GM12878 (cell line): ENCODE measurements at regions not wholly inside any gene's neighbourhood (a gene's known extent, or its start where the extent isn't known, plus 50 kb on each side); places are given as distances from the start of the nearest gene placed in this dataset.

Experiments used
- ATAC-seq: fragments of 200-7000 bp; cut with Tn5 transposase; 3 replicates; pipeline ENCODE4 v1.9.1; 2020; ENCODE audit warnings: mild to moderate bottlenecking, moderate library complexity
- BruUV-seq: library from RNA; stranded (reverse); fragments of 400-500 nt; replicated peaks from 2 replicates; lab custom pipeline; 2021; lab: Mats Ljungman, UMichigan
- CTCF ChIA-PET: fragments of 300-600 bp; sonication (Branson Sonifier 250); formaldehyde crosslinking; extraction: SDS; loops from one replicate; lab custom pipeline; 2021; ENCODE audit warnings: inconsistent platforms; lab: Yijun Ruan, JAX
- POLR2A ChIA-PET: fragments of 350-600 bp; formaldehyde crosslinking; extraction: SDS; loops from one replicate; lab custom pipeline; 2021; ENCODE audit warnings: inconsistent platforms; lab: Charles Lee
- RAD21 ChIA-PET: fragments of 300-600 bp; sonication (Branson Sonifier 250); formaldehyde crosslinking; loops from one replicate; lab custom pipeline; 2023; ENCODE audit warnings: antibody characterized with exemption; ENCODE audit not compliant: unreplicated experiment; lab: Charles Lee
- SMC1A ChIA-PET: fragments of 300-600 bp; sonication (Branson Sonifier 250); formaldehyde crosslinking; loops from one replicate; lab custom pipeline; 2023; ENCODE audit not compliant: unreplicated experiment, uncharacterized antibody; lab: Charles Lee
- DNase-seq: peaks from one replicate; pipeline ENCODE4 v3.0.0-alpha.2; 2011; ENCODE audit warnings: low read depth, low spot score
- FAIRE-seq: peaks from 3 replicates; lab custom pipeline; 2011; peaks lifted over from hg19 to GRCh38; lab: Jason Lieb, UNC
- H2AFZ ChIP-seq: 2 replicates; pipeline ENCODE4 v1.6.0; 2011; ENCODE audit warnings: low read depth, low read length, control low read depth; ENCODE audit not compliant: control insufficient read depth
- H3K27ac ChIP-seq: 2 replicates; pipeline ENCODE4 v1.5.1; 2011; ENCODE audit warnings: control low read depth; ENCODE audit not compliant: control insufficient read depth, insufficient read depth
- H3K27me3 ChIP-seq, 2 experiments: replicated peaks in 1 of 2; 2 replicates each; pipeline versions ENCODE4 v1.6.0 to v1.6.1; 2011; ENCODE audit warnings: low read length in 1 of 2; ENCODE audit not compliant: control insufficient read depth in 2 of 2, insufficient read depth in 2 of 2
- H3K36me3 ChIP-seq, 2 experiments: 2 replicates each; pipeline ENCODE4 v1.5.1; 2011; ENCODE audit warnings: low read length in 1 of 2; ENCODE audit not compliant: control insufficient read depth in 2 of 2, insufficient read depth in 2 of 2
- H3K4me1 ChIP-seq: 2 replicates; pipeline ENCODE4 v1.6.1; 2011; ENCODE audit warnings: mild to moderate bottlenecking, low read length, moderate library complexity, mixed read lengths; ENCODE audit not compliant: control insufficient read depth, insufficient read depth
- H3K4me2 ChIP-seq: 2 replicates; pipeline ENCODE4 v1.6.0; 2011; ENCODE audit warnings: control low read depth; ENCODE audit not compliant: control insufficient read depth, insufficient read depth
- H3K4me3 ChIP-seq: fragments of 200-600 bp; sonication (generic); 2 replicates; pipeline ENCODE4 v1.5.1; 2016
- H3K79me2 ChIP-seq: 2 replicates; pipeline ENCODE4 v1.6.0; 2011; ENCODE audit warnings: low read length; ENCODE audit not compliant: control insufficient read depth, insufficient read depth
- H3K9ac ChIP-seq: 2 replicates; pipeline ENCODE4 v1.8.0; 2011; ENCODE audit warnings: low read length, control low read depth, mixed read lengths; ENCODE audit not compliant: control insufficient read depth, insufficient read depth
- H3K9me3 ChIP-seq: replicated peaks from 3 replicates; pipeline ENCODE4 v1.5.1; 2011; ENCODE audit warnings: mild to moderate bottlenecking, low read length; ENCODE audit not compliant: control insufficient read depth, insufficient read depth
- H4K20me1 ChIP-seq: 2 replicates; pipeline ENCODE4 v1.6.0; 2011; ENCODE audit not compliant: control insufficient read depth, insufficient read depth
- EP300 ChIP-seq, 2 experiments: fragments of 150-350 bp in 1 of 2; IDR thresholded peaks; 2 replicates each; pipeline ENCODE4 v1.6.1; 2011 to 2012; ENCODE audit warnings: low read depth in 2 of 2, low read length in 2 of 2, borderline replicate concordance in 1 of 2, improper control_type of control experiment in 1 of 2, inconsistent platforms in 1 of 2; ENCODE audit not compliant: control insufficient read depth in 1 of 2
- FOXK2 ChIP-seq: fragments of 450-650 bp; IDR thresholded peaks from 2 replicates; pipeline ENCODE4 v1.6.1; 2017; ENCODE audit warnings: mild to moderate bottlenecking, moderate library complexity
- IRF4 ChIP-seq: IDR thresholded peaks from 2 replicates; pipeline ENCODE4 v1.6.1; 2011; ENCODE audit warnings: low read depth, low read length
- MTA2 ChIP-seq: fragments of 450-650 bp; IDR thresholded peaks from 2 replicates; pipeline ENCODE4 v1.6.1; 2016; ENCODE audit warnings: low read depth, mild to moderate bottlenecking, moderate library complexity
- NRF1 ChIP-seq: conservative IDR thresholded peaks from 2 replicates; pipeline ENCODE4 v1.6.1; 2011; ENCODE audit warnings: mild to moderate bottlenecking, low read depth, low read length, improper control_type of control experiment
- SIN3A ChIP-seq: IDR thresholded peaks from 2 replicates; pipeline ENCODE4 v1.6.1; 2012; ENCODE audit warnings: low read depth, low read length, improper control_type of control experiment
- TBL1XR1 ChIP-seq: IDR thresholded peaks from 2 replicates; pipeline ENCODE4 v1.6.1; 2012; ENCODE audit warnings: low read depth, low read length, improper control_type of control experiment
- ZNF207 ChIP-seq: fragments of 450-650 bp; IDR thresholded peaks from 2 replicates; pipeline ENCODE4 v1.6.1; 2014; ENCODE audit warnings: antibody characterized with exemption, mild to moderate bottlenecking, borderline replicate concordance
- WGBS: methylation state at CpG from one replicate; pipeline ENCODE4 v1.1.6; 2016; ENCODE audit warnings: low lambda C conversion rate; ENCODE audit not compliant: insufficient replicate concordance, insufficient coverage; ENCODE audit errors: missing lambda C conversion rate; 5-methylcytosine and 5-hydroxymethylcytosine counted together
- in situ Hi-C: fragments of 300-500 bp; cut with MboI; formaldehyde crosslinking; loops from 9 replicates; pipeline ENCODE4 v1.14.3; 2018; ENCODE audit warnings: mixed read lengths
- intact Hi-C: fragments of 100-400 bp; cut with micrococcal nuclease; formaldehyde crosslinking; loops from one replicate; pipeline ENCODE4 v1.14.2; 2022; ENCODE audit not compliant: unreplicated experiment
- TF ChIP-seq, protein P1 (sequence below): fragments of 450-650 bp; IDR thresholded peaks from 2 replicates; pipeline ENCODE4 v1.6.1; 2017; ENCODE audit warnings: borderline replicate concordance

DNA sequence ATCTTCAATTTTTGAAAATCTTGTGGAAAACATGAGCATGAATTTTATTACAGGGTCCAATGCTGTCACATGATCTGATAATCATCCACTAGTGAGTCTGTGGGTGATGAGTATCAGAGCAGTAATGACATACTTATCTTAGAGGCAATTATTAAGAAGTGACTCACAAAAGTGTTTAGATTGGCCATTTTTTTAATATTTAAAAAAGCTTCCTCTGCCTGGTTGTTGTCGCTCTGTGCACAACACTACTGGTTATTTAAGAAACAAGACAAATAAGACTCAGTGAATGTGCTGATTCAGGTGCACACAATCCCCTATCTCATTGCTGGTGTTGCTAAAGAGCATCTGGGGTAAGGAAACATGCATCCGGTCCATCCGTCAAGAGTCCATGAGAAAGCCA is 665.8 kb upstream of the ZEB2 start:
- Histone ChIP-seq H4K20me1 (no peaks in the 10 kb centered on the region), H3K36me3 (no peaks in the 10 kb centered on the region), H2AFZ (no peak overlapping the region), H3K4me3 (no peak overlapping the region), H3K27ac (no peak overlapping the region), H3K9ac (no peak overlapping the region), H3K79me2 (no peaks in the 10 kb centered on the region), H3K4me2 (no peak overlapping the region), H3K9me3 (no peaks in the 10 kb centered on the region), H3K4me1 (no peaks in the 10 kb centered on the region), H3K27me3 (no peaks in the 10 kb centered on the region)
- no peak for FAIRE-seq
- no TSS peak for BruUV-seq
- in situ Hi-C loops, result no loop called here
- ATAC-seq, result no peak
- POLR2A ChIA-PET, result no interaction called here
- DNase-seq, result no peak
- CTCF ChIA-PET, result interaction anchor here (0.6 to 1.1 kb wide), 2 partner anchors 10 to 40 kb away, joined by 3 read pairs; no protein-coding TSS in a partner anchor
- intact Hi-C loops, result no loop called here
- 68% methylated on average over 3 of the region's 3 CpGs for WGBS
- RAD21 ChIA-PET, result no interaction called here
- SMC1A ChIA-PET, result no interaction called here
- TF ChIP-seq NRF1 (no peak), EP300 (IDR thresholded peaks at IDR 0.05; ENCODE audit: borderline replicate concordance in 1 of 2, control insufficient read depth in 1 of 2, low read depth in 2 of 2, low read length in 2 of 2) (no peak), MTA2 (no peak), SIN3A (no peak), ZNF207 (no peak), FOXK2 (no peak), IRF4 (no peak), TBL1XR1 (no peak)
- TF ChIP-seq, protein P1, sequence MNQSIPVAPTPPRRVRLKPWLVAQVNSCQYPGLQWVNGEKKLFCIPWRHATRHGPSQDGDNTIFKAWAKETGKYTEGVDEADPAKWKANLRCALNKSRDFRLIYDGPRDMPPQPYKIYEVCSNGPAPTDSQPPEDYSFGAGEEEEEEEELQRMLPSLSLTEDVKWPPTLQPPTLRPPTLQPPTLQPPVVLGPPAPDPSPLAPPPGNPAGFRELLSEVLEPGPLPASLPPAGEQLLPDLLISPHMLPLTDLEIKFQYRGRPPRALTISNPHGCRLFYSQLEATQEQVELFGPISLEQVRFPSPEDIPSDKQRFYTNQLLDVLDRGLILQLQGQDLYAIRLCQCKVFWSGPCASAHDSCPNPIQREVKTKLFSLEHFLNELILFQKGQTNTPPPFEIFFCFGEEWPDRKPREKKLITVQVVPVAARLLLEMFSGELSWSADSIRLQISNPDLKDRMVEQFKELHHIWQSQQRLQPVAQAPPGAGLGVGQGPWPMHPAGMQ, result no peak
- TF ChIP-seq, all 136 proteins: peak for 0
